ENCODE measurements at regions not wholly inside any gene's neighbourhood (a gene's known extent, or its start where the extent isn't known, plus 50 kb on each side); places are given as distances from the start of the nearest gene placed in this dataset.

DNA sequence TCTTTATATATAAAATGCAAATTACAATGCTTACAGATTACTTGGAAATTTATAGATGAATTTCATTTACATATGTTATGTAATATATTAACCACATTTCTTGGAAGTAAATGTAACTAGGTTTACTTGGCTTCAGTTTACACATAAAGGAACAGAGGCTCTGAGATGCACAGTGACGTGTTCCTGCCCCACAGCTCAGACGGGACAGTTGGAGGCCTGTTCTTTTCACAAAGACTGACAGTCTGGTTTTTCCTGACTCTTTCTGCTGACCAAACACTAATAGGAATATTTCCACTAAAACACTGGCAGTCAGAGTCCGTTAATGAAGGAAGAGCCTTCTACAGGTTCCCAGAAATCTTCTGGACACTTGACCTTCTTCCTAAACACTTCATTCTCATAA is 336.1 kb downstream of the MFSD1 start:
- FAIRE-seq (no peak), DNase-seq (ENCODE audit: low read depth, low spot score) (no peak)
- no peak overlapping the region for H2AFZ ChIP-seq (ENCODE audit: control insufficient read depth, low read length)
- H4K20me1 ChIP-seq (ENCODE audit: control insufficient read depth, extremely low read depth, insufficient read depth, low read length): no peaks in the 10 kb centered on the region
- no peak overlapping the region for H3K27ac ChIP-seq (ENCODE audit: control insufficient read depth, insufficient read depth, low read length)
- H3K79me2 ChIP-seq (ENCODE audit: control insufficient read depth, insufficient read depth, low read length): no peaks in the 10 kb centered on the region
- no peaks in the 10 kb centered on the region for H3K9me1 ChIP-seq (ENCODE audit: control insufficient read depth, extremely low read depth, insufficient read depth, low read length)
- H3K27me3 ChIP-seq (ENCODE audit: control insufficient read depth, extremely low read depth, insufficient read depth, low read length): no peaks in the 10 kb centered on the region
- H3K36me3 ChIP-seq (ENCODE audit: control insufficient read depth in 2 of 2, extremely low read depth in 1 of 2, insufficient read depth in 2 of 2, low read length in 2 of 2): no peaks in the 10 kb centered on the region
- dilution Hi-C loops (cut with MboI; ENCODE audit: extremely low pct_ligation_motif_present, low sequenced_read_pairs): loop anchor here (25.0 kb wide), 1 partner anchor 99 kb away; no protein-coding TSS in a partner anchor
- no peaks in the 10 kb centered on the region for H3K9me3 ChIP-seq (ENCODE audit: control insufficient read depth, low read depth, low read length)
- H3K4me3 ChIP-seq (ENCODE audit: control insufficient read depth in 2 of 3, extremely low read depth in 1 of 3, insufficient read depth in 2 of 3, low read depth in 1 of 3, low read length in 3 of 3): no peak overlapping the region
- H3K4me2 ChIP-seq (ENCODE audit: control insufficient read depth, extremely low read depth, insufficient read depth, low read depth, low read length): no peak overlapping the region
- TF ChIP-seq CTCF (optimal IDR thresholded peaks at IDR 0.05 in 1 of 3, IDR thresholded peaks at IDR 0.05 in 1 of 3, conservative IDR thresholded peaks at IDR 0.05 in 1 of 3; ENCODE audit: extremely low read depth in 1 of 3, insufficient read depth in 2 of 3, low read length in 3 of 3): no peak
- no peak for TF ChIP-seq EZH2 (IDR thresholded peaks at IDR 0.05; ENCODE audit: low read length)
- H3K4me1 ChIP-seq (ENCODE audit: control insufficient read depth, extremely low read depth, insufficient read depth, low read length): no peaks in the 10 kb centered on the region
- no peak overlapping the region for H3K9ac ChIP-seq (ENCODE audit: control insufficient read depth, extremely low read depth, insufficient read depth, low read length)

DNA sequence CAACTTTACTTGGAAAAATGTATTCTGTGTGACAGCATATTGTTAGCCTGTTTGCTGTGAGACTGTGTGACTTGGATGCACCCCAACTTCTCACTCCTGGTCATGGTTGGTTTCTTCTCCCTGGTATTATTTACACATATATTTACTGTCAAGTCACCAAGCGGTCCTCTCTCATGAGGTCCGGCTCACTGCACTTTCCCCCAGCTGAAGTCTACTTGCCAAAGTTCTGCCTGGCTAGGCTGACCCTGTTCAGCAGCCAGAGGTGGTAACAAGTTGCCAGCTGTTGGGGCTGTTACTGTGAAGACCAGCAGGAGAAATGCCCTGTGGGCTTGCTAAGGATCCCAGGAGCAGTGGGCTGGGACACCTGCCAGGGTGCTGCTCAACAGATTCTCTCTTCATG is 337.5 kb downstream of the MFSD1 start:
- TF ChIP-seq CTCF (optimal IDR thresholded peaks at IDR 0.05 in 1 of 3, IDR thresholded peaks at IDR 0.05 in 1 of 3, conservative IDR thresholded peaks at IDR 0.05 in 1 of 3; ENCODE audit: extremely low read depth in 1 of 3, insufficient read depth in 2 of 3, low read length in 3 of 3): no peak
- TF ChIP-seq EZH2 (IDR thresholded peaks at IDR 0.05; ENCODE audit: low read length): no peak
- dilution Hi-C loops (cut with MboI; ENCODE audit: extremely low pct_ligation_motif_present, low sequenced_read_pairs): loop anchor here (25.0 kb wide), 1 partner anchor 98 kb away; no protein-coding TSS in a partner anchor
- H3K4me1 ChIP-seq (ENCODE audit: control insufficient read depth, extremely low read depth, insufficient read depth, low read length): no peaks in the 10 kb centered on the region
- H3K27ac ChIP-seq (ENCODE audit: control insufficient read depth, insufficient read depth, low read length): no peak overlapping the region
- DNase-seq (ENCODE audit: low read depth, low spot score) (no peak), FAIRE-seq (no peak)
- H2AFZ ChIP-seq (ENCODE audit: control insufficient read depth, low read length): no peak overlapping the region
- H3K4me3 ChIP-seq (ENCODE audit: control insufficient read depth in 2 of 3, extremely low read depth in 1 of 3, insufficient read depth in 2 of 3, low read depth in 1 of 3, low read length in 3 of 3): no peak overlapping the region
- no peak overlapping the region for H3K4me2 ChIP-seq (ENCODE audit: control insufficient read depth, extremely low read depth, insufficient read depth, low read depth, low read length)
- H3K9me3 ChIP-seq (ENCODE audit: control insufficient read depth, low read depth, low read length): no peaks in the 10 kb centered on the region
- no peak overlapping the region for H3K9ac ChIP-seq (ENCODE audit: control insufficient read depth, extremely low read depth, insufficient read depth, low read length)
- no peaks in the 10 kb centered on the region for H3K9me1 ChIP-seq (ENCODE audit: control insufficient read depth, extremely low read depth, insufficient read depth, low read length)
- H4K20me1 ChIP-seq (ENCODE audit: control insufficient read depth, extremely low read depth, insufficient read depth, low read length): no peaks in the 10 kb centered on the region
- H3K36me3 ChIP-seq (ENCODE audit: control insufficient read depth in 2 of 2, extremely low read depth in 1 of 2, insufficient read depth in 2 of 2, low read length in 2 of 2): no peaks in the 10 kb centered on the region
- no peaks in the 10 kb centered on the region for H3K79me2 ChIP-seq (ENCODE audit: control insufficient read depth, insufficient read depth, low read length)
- no peaks in the 10 kb centered on the region for H3K27me3 ChIP-seq (ENCODE audit: control insufficient read depth, extremely low read depth, insufficient read depth, low read length)
